ENCODE measurements at regions not wholly inside any gene's neighbourhood (a gene's known extent, or its start where the extent isn't known, plus 50 kb on each side); places are given as distances from the start of the nearest gene placed in this dataset.

- DNase-seq (ENCODE audit: low spot score): no peak
Observed at GRCh38 chr2:165033402-165033801, 78.1 kb upstream of the SLC38A11 start.

GRCh38 chr2:165032559-165032958 lies 77.2 kb upstream of the SLC38A11 start:
- no peak for DNase-seq (ENCODE audit: low spot score)

GRCh38 chr2:165024199-165024598 lies 68.9 kb upstream of the SLC38A11 start:
- no peak for DNase-seq (ENCODE audit: low spot score)

GRCh38 chr2:165022781-165023180 lies 67.5 kb upstream of the SLC38A11 start:
- no peak for DNase-seq (ENCODE audit: low spot score)

GRCh38 chr2:165017966-165018596 lies 62.8 kb upstream of the SLC38A11 start:
- no peak for DNase-seq (ENCODE audit: low spot score)

- DNase-seq (ENCODE audit: low spot score): peak; percentile 68
Observed at GRCh38 chr2:165016772-165017411, 61.6 kb upstream of the SLC38A11 start.

GRCh38 chr2:165015052-165015642 lies 59.8 kb upstream of the SLC38A11 start:
- DNase-seq (ENCODE audit: low spot score): peak; percentile 63

GRCh38 chr2:165013944-165014619 lies 58.8 kb upstream of the SLC38A11 start:
- no peak for DNase-seq (ENCODE audit: low spot score)

- DNase-seq (ENCODE audit: low spot score): no peak
Observed at GRCh38 chr2:165011199-165011598, 55.9 kb upstream of the SLC38A11 start.

- no peak for DNase-seq (ENCODE audit: low spot score)
Observed at GRCh38 chr2:165010556-165010955, 55.2 kb upstream of the SLC38A11 start.

GRCh38 chr2:165009466-165009865 lies 54.1 kb upstream of the SLC38A11 start:
- DNase-seq (ENCODE audit: low spot score): no peak

- no peak for DNase-seq (ENCODE audit: low spot score)
Observed at GRCh38 chr2:165008730-165009315, 53.5 kb upstream of the SLC38A11 start.

- DNase-seq (ENCODE audit: low spot score): no peak
Observed at GRCh38 chr2:165007161-165007744, 51.9 kb upstream of the SLC38A11 start.

All from H4 (cell line).